Spinal cord (tissue), 9 donors: ENCODE measurements at regions not wholly inside any gene's neighbourhood (a gene's known extent, or its start where the extent isn't known, plus 50 kb on each side); places are given as distances from the start of the nearest gene placed in this dataset.

Source experiments
- DNase-seq, 6 donors: peaks; one replicate each; pipeline versions ENCODE4 v3.0.0 to v3.0.0-alpha.2; 2013 to 2015; ENCODE audit warnings: low spot score in 6 of 6, low read depth in 4 of 6
- H3K27ac ChIP-seq: one replicate; pipeline ENCODE4 v1.5.1; 2013; ENCODE audit warnings: low read depth, low read length, control low read depth
- H3K27me3 ChIP-seq: one replicate; pipeline ENCODE4 v1.6.1; 2013; ENCODE audit warnings: low read length; ENCODE audit not compliant: control insufficient read depth, insufficient read depth
- H3K36me3 ChIP-seq: one replicate; pipeline ENCODE4 v1.6.1; 2013; ENCODE audit warnings: low read length; ENCODE audit not compliant: control insufficient read depth, insufficient read depth
- H3K4me1 ChIP-seq: one replicate; pipeline ENCODE4 v1.6.1; 2013; ENCODE audit warnings: low read length; ENCODE audit not compliant: control insufficient read depth, insufficient read depth
- H3K4me3 ChIP-seq: one replicate; pipeline ENCODE4 v1.5.1; 2013; ENCODE audit warnings: low read depth, low read length, control low read depth
- H3K9me3 ChIP-seq: one replicate; pipeline ENCODE4 v1.6.1; 2013; ENCODE audit warnings: low read length; ENCODE audit not compliant: control insufficient read depth, insufficient read depth
- WGBS: methylation state at CpG from one replicate; pipeline ENCODE4 v1.1.5; 2013; ENCODE audit warnings: missing lambda C conversion rate; ENCODE audit not compliant: insufficient coverage; 5-methylcytosine and 5-hydroxymethylcytosine counted together
- donor health status: healthy.

- DNase-seq, result no peak
- WGBS, result 71% methylated on average over 8 of the region's 11 CpGs
- Histone ChIP-seq H3K27me3 (peaks cover 2% of the 10 kb centered on the region), H3K36me3 (no peaks in the 10 kb centered on the region), H3K27ac (no peak overlapping the region), H3K4me1 (peaks cover 31% of the 10 kb centered on the region), H3K9me3 (no peaks in the 10 kb centered on the region), H3K4me3 (no peak overlapping the region)
Observed at GRCh38 chr3:126292318-126293070, 64.7 kb downstream of the KLF15 start.

GRCh38 chr3:126291537-126291936, 65.7 kb downstream of the KLF15 start:
- no peak overlapping the region for H3K27ac ChIP-seq
- H3K4me3 ChIP-seq, result no peak overlapping the region
- no peak for DNase-seq
- H3K4me1 ChIP-seq, result peaks cover 39% of the 10 kb centered on the region
- 58% methylated on average over 8 of the region's 8 CpGs for WGBS
- H3K27me3 ChIP-seq, result peaks cover 2% of the 10 kb centered on the region
- no peaks in the 10 kb centered on the region for H3K9me3 ChIP-seq
- no peaks in the 10 kb centered on the region for H3K36me3 ChIP-seq

GRCh38 chr3:126291061-126291460, 66.1 kb downstream of the KLF15 start:
- 46% methylated on average over 6 of the region's 6 CpGs for WGBS
- H3K4me1 ChIP-seq, result peaks cover 39% of the 10 kb centered on the region
- DNase-seq, result no peak
- H3K27me3 ChIP-seq, result peaks cover 2% of the 10 kb centered on the region
- H3K9me3 ChIP-seq, result no peaks in the 10 kb centered on the region
- H3K36me3 ChIP-seq, result no peaks in the 10 kb centered on the region
- H3K27ac ChIP-seq, result no peak overlapping the region
- no peak overlapping the region for H3K4me3 ChIP-seq

- DNase-seq, result no peak
- no CpG with 5 or more reads among the region's 1 CpG for WGBS
- no peak overlapping the region for H3K27ac ChIP-seq
Observed at GRCh38 chr3:126290325-126290724, 66.9 kb downstream of the KLF15 start.

GRCh38 chr3:126289096-126289495, 68.1 kb downstream of the KLF15 start:
- Histone ChIP-seq H3K36me3 (no peaks in the 10 kb centered on the region), H3K9me3 (no peaks in the 10 kb centered on the region), H3K27me3 (peaks cover 2% of the 10 kb centered on the region), H3K4me3 (no peak overlapping the region), H3K4me1 (peaks cover 36% of the 10 kb centered on the region), H3K27ac (no peak overlapping the region)
- whole genome bisulfite sequencing, result 67% methylated on average over 1 of the region's 1 CpG
- no peak for DNase-seq

More at GRCh38 chr3:126290325-126290724, 66.9 kb downstream of the KLF15 start:
- H3K27me3 ChIP-seq, result peaks cover 2% of the 10 kb centered on the region
- H3K4me1 ChIP-seq, result peaks cover 39% of the 10 kb centered on the region
- no peaks in the 10 kb centered on the region for H3K9me3 ChIP-seq
- H3K4me3 ChIP-seq, result no peak overlapping the region
- H3K36me3 ChIP-seq, result no peaks in the 10 kb centered on the region

GRCh38 chr3:126288314-126288713, 68.9 kb downstream of the KLF15 start:
- peaks cover 2% of the 10 kb centered on the region for H3K27me3 ChIP-seq
- peak overlapping the region; percentile 95 for H3K27ac ChIP-seq
- peak in 1 of 6 donors; percentile 62 for DNase-seq
- no peaks in the 10 kb centered on the region for H3K9me3 ChIP-seq
- WGBS, result 16% methylated on average over 18 of the region's 20 CpGs
- H3K4me1 ChIP-seq, result peaks cover 36% of the 10 kb centered on the region
- H3K4me3 ChIP-seq, result peak overlapping the region; percentile 60
- no peaks in the 10 kb centered on the region for H3K36me3 ChIP-seq

GRCh38 chr3:126287536-126288241, 69.5 kb downstream of the KLF15 start:
- H3K9me3 ChIP-seq, result no peaks in the 10 kb centered on the region
- DNase-seq, result peak; percentile 70 to 97 (median 84)
- H3K4me3 ChIP-seq, result peak overlapping the region; percentile 60
- under 1% methylated on average over 37 of the region's 39 CpGs for WGBS
- H3K36me3 ChIP-seq, result no peaks in the 10 kb centered on the region
- peak overlapping the region; percentile 95 for H3K27ac ChIP-seq
- H3K4me1 ChIP-seq, result peaks cover 36% of the 10 kb centered on the region
- peaks cover 2% of the 10 kb centered on the region for H3K27me3 ChIP-seq

GRCh38 chr3:126287171-126287535, 70.1 kb downstream of the KLF15 start:
- Histone ChIP-seq H3K4me3 (peak overlapping the region; percentile 60), H3K4me1 (peaks cover 35% of the 10 kb centered on the region), H3K27me3 (peaks cover 2% of the 10 kb centered on the region), H3K9me3 (no peaks in the 10 kb centered on the region), H3K36me3 (no peaks in the 10 kb centered on the region), H3K27ac (peak overlapping the region; percentile 95)
- WGBS, result 3% methylated on average over 5 of the region's 7 CpGs
- DNase-seq, result no peak

GRCh38 chr3:126285369-126285768, 71.8 kb downstream of the KLF15 start:
- no peak overlapping the region for H3K4me3 ChIP-seq
- 94% methylated on average over 2 of the region's 2 CpGs for WGBS
- peaks cover 23% of the 10 kb centered on the region for H3K4me1 ChIP-seq
- peaks cover 2% of the 10 kb centered on the region for H3K27me3 ChIP-seq
- no peak overlapping the region for H3K27ac ChIP-seq
- no peak for DNase-seq
- peaks cover 2% of the 10 kb centered on the region for H3K9me3 ChIP-seq
- no peaks in the 10 kb centered on the region for H3K36me3 ChIP-seq
